NCI-H226 (cell line): ENCODE measurements at regions not wholly inside any gene's neighbourhood (a gene's known extent, or its start where the extent isn't known, plus 50 kb on each side); places are given as distances from the start of the nearest gene placed in this dataset.
"Not testable (repeated sequence)": the region's sequence is repeated elsewhere in the genome, so short reads cannot be mapped to it uniquely, and the experiment has no call there.

ENCODE experiments used
- DNase-seq: peaks from one replicate; pipeline ENCODE4 v3.0.0-alpha.2; 2015

GRCh38 chr21:28397040-28397439 lies 595.6 kb downstream of the LTN1 start:
- no peak for DNase-seq

GRCh38 chr21:28396421-28396820 lies 596.3 kb downstream of the LTN1 start:
- DNase-seq: no peak

- DNase-seq: peak; percentile 12
Measured at GRCh38 chr21:28393279-28393678, 599.4 kb downstream of the LTN1 start.

GRCh38 chr21:28391938-28392849 lies 600.5 kb downstream of the LTN1 start:
- DNase-seq: no peak

GRCh38 chr21:28387220-28387619 lies 605.5 kb downstream of the LTN1 start:
- no peak for DNase-seq

GRCh38 chr21:28385845-28386244 lies 606.8 kb downstream of the LTN1 start:
- DNase-seq: no peak

GRCh38 chr21:28381000-28381745 lies 611.5 kb downstream of the LTN1 start:
- not testable (repeated sequence) for DNase-seq

GRCh38 chr21:28380241-28380640 lies 612.4 kb downstream of the LTN1 start:
- no peak for DNase-seq

GRCh38 chr21:28378026-28378425 lies 614.7 kb downstream of the LTN1 start:
- DNase-seq: no peak

- no peak for DNase-seq
Measured at GRCh38 chr21:28375708-28376385, 616.8 kb downstream of the LTN1 start.

- DNase-seq: no peak
Measured at GRCh38 chr21:28374881-28375280, 617.8 kb downstream of the LTN1 start.

GRCh38 chr21:28371713-28372112 lies 621.0 kb downstream of the LTN1 start:
- no peak for DNase-seq

- DNase-seq: no peak
Measured at GRCh38 chr21:28359300-28359699, 633.4 kb downstream of the LTN1 start.

GRCh38 chr21:28358702-28359101 lies 634.0 kb downstream of the LTN1 start:
- no peak for DNase-seq

GRCh38 chr21:28358170-28358569 lies 634.5 kb downstream of the LTN1 start:
- DNase-seq: no peak

GRCh38 chr21:28357743-28358142 lies 634.9 kb downstream of the LTN1 start:
- no peak for DNase-seq

GRCh38 chr21:28356422-28356821 lies 636.3 kb downstream of the LTN1 start:
- no peak for DNase-seq

GRCh38 chr21:28345934-28346333 lies 646.7 kb downstream of the LTN1 start:
- DNase-seq: no peak

GRCh38 chr21:28344985-28345384 lies 647.7 kb downstream of the LTN1 start:
- no peak for DNase-seq

GRCh38 chr21:28342212-28342810 lies 650.4 kb downstream of the LTN1 start:
- no peak for DNase-seq

- no peak for DNase-seq
Measured at GRCh38 chr21:28339403-28339802, 653.3 kb downstream of the LTN1 start.

GRCh38 chr21:28338701-28339305 lies 653.9 kb downstream of the LTN1 start:
- DNase-seq: no peak

GRCh38 chr21:28337315-28337714 lies 655.4 kb downstream of the LTN1 start:
- peak; percentile 34 for DNase-seq
